ENCODE measurements at regions not wholly inside any gene's neighbourhood (a gene's known extent, or its start where the extent isn't known, plus 50 kb on each side); places are given as distances from the start of the nearest gene placed in this dataset.
A peak's percentile ranks its signal among the peaks of the same experiment; 100 is the strongest.

DNA sequence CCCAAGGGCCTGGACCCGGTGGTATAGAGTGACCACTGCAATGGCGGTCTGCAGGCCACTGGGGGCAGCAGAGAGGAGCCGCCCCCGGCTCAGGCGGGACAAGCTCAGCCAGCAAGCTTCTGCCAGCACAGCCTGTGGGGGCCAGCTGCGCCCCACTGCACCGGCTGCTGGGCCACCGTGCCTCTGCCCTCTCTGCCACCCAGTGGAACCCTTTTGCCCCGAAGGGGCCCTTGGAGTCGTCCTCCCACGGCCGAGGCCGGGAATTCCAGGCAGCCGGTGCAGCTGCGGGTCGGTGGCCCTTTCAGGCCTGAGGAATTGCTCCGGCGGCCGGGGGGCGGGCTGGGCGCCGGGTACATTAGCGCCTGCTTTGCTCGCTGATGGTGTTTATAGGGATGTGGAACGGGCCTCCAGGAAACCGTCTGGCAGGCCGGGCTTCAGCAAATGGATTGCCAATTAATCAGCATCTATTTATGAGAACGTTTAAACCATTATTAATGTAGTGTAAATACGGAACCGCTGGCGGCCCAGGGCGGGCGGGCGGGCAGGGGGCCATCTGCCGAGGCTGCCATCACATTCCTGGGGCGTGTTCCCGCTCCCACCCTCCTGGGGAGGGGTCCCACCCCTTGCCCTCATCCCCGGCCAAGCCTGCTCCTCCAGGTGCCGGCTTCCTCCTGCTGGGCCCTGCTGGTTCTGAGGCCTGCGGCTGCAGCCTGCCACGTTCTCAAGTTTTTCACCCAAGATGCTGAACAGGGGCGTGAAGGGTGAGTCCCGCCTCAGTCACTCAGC lies 127.4 kb downstream of the BARX1 start:
- DNase-seq: peak; percentile 37

DNA sequence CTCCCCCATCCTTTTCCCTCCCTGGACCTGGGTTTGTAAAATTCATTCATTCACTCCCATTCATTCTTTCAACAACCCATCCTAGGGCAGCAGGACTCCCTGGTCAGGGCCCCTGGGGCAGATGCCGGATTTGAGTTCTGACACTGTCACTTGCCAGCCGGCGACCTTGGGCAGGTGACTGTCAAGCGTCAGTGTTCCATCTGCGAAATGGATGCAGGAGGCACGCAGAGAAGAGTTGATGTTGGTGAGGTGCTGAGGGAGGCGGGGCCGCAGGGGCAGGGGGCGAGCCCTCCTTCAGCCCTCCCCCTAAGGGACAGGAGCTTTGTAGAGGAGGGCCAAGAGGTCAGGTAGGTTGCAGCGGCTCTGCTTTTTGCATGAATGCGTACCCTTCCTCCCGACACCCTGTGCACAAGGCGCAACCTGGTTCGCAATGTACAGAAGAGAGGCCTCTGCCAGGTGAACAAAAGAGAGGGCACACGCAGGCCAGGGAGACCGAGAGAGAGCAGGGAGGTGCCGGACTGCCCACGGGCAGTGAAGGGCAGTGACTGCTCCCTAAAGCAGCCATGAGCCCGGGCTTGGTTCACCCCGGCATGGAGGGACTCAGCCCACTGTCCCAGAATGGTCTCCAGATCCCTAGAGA lies 128.1 kb downstream of the BARX1 start:
- no peak for DNase-seq

DNA sequence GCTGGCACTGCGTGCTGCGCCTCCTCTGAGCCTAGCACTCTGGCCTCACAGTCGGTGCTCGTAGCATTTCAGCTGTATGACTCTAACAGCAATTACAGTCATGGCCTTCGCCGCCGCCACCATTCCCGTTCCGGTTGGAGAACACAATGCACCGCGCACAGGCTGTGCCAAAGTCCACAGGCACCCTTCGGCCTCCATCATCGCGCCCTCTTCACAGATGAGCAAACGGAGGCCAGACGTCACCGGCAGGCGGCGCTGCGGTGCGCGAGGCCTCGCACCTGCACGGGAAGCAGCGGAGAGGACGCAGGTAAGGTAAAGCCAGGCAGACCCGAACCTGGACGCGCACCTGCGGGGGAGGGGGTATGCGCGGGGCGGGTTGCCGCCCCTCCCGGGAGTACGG lies 128.9 kb downstream of the BARX1 start:
- peak; percentile 6 for DNase-seq

DNA sequence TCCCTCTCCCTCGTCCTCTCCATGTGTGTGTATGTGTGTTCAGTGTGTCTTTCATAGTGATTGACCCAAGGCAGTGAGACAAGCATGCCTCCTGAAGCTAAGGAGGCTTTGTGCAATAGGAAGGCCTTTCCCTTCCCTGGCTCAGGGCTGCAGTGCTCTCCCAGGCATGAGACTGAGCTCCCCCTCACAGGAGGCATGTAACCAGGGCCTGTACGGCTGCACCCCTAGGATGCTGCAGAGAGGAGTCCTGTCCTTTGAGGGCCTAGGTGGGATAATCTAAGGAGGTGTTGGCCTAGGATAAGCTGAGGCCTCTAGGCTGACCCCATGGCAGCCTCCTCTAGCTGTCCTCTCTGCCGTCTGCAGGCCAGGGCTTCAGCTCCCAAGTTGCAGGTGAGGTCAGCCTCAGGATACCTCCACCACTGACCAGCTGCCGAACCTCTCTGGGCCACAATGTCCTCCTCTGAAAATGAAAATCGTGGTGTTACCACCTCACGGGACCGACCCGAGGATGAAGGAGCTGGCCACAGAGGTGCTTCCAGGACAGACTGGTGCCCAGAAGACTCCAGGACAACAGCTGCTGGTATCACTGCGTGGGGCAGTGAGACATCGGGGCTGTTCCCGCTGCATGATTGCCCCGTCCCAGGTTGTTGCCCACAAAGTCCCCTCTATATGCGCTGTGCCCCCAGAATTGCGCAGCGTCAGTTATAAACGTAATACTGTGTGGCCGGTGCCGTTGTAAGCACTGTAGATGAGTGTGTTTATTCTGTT lies 129.6 kb downstream of the BARX1 start:
- no peak for DNase-seq

DNA sequence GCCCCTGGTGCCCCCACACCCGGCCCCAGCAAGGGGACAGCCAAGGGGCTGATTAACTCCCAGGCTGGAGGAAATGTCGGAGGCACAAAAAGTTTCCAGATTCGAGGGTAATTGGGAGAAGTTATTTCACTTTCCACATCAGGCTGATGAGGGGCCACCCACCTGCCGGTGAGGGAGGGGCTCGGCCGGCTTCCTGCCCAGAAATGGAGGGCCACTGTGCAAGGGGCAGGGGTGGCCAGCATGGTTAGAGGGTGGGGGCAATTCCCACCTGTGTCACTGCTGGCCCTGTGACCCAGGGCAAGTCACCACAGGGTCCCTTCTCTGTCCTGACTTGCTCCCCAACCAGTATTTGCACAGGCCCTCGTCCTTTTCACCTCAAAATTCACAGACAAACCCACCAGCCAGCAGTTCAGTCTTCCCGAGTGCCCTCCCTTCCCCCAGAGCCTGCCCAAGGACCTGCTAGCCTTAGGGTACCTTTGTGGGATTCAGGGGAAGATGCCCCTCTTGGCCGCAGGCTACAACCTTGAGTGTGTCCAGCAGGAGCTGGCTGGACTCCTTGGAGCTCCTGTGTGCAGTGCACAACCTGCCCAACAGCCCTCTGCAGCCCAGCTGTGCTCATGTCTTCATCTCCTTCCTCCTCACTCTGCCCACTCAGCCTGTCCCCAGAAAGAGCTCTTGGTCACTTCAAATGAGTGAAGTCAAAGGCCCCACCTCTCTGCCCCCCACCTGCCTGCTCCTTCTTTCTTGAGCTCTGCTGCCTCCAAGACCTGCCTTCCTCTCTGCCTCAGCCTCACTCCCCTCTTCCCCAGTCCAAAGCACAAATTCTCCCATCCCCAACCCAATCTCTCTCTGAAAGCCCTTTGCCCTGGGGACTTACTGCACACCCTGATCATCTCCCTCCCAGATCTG lies 130.5 kb downstream of the BARX1 start:
- no peak for DNase-seq

DNA sequence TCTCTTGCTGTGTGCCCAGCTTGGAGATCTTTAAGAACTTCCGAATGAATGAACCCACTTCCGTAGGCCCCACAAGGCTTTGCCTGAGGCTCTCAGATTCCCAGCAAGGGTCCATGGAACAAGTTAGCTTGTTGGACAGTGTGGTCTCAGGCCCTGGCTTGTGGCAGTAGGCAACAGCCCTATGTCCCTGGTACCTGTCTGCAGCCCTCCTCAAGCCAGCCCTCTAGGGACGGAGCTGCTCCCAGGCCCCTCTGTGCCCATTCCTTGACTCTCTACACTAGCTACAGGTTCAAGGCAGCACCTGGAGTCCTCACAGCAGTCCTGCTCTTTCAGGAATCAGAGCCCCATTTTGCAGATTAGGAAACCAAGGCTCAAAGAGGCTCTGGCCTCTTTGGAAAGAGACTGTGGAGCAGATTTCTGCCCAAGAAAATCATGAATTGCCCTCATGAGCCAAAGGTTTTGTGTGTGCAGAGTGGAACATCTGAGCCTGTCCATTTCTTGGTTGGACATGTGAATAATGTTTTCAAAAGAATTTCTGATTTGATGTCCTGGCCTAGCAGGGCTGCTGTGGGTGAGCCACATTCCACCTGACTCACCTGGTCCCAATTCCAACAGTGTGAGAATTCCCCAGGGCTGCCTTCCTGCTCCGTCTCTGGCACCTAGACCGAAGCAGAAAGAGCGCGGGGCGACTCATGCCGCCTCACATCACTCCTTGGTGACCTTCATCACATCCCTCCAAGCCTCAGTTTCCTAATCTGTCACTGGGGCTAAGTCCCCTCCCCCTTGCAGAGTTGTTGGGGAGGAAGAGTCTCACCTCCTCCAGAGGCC lies 131.7 kb downstream of the BARX1 start:
- DNase-seq: no peak

DNA sequence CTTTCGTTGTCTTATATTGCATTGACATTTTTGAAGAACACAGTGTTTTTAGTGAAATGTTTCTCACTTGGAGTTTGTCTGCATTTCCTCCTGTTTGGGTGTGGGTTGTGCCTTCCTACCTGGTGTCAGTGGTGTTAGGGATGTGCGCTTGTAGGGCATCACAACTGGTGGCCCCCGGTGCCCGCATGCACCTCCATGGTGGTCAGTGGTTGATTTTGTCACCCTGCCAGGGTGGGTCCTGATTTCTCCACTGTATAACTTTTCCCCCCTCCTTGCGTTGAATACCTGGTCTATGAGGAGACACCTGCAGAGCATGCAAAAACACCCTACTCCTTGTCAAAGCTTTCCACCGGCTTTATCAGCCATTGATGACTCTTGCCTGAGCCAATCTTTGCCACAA lies 132.9 kb downstream of the BARX1 start:
- no peak for DNase-seq

DNA sequence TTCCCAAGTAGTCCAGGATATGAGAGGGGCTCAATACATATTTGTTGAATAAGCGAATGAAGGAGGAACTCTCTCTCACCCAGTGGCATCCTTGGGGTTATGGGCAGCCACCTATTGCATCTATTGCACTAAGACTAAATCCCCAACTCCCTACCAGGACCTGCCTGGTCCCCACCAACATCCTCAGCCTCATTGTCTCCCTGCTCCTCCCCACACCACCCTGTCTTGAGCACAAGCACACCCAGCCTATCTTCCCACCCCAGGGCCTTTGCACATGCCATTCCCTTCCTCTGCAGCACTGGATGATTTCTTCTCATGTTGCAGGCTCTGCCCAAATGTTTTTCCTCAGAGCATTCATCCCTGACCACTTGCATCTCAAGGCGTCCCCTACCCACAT lies 133.8 kb downstream of the BARX1 start:
- DNase-seq: no peak

DNA sequence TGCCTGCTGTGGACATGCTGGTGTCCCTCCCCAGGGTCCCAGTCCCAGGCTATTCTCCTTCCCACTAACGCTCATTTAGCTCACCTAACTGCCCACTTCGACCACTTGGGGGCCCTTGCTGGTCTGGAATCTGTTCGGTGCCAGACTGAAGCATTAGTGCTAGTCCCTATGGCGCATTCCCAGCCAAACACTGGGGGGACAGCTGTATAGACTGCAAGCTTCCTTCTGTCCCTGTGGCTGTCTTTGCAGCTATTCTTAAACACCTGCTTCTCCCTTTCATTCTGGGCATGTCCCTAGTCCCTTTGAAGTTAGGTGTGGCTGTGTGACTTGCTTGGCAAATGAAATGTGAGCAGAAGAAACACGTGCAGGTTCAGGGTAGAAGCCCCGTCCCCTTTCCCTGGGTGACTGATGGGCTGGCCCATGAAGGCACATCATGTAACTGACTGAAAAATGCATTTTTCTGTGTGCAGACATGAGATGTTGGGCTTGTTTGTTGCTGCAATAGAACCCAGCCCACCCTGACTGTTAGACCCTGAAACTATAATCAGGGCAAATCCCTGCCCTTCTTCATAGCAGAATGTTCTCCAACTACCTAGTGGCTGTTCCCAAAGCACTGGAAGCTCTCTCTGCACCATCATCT lies 134.4 kb downstream of the BARX1 start:
- no peak for DNase-seq

DNA sequence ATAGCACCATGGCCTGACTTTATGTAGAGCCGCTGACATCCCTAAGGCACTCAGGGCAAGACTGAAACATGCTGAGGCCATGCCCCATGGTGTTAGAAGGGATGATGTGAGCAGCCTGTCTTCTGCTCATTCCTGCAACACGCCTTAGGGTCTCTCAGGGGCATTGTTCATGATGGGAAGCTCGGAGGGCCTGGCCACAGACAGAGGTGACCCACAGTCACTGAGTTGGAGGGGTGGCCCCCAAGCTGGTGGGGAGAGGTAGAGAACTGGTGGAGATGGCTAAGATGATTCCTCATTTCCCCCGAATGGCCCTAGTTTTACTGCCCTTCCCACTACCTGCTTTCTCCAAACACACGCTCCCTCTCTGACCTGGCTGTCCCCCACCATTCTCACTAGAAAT lies 135.2 kb downstream of the BARX1 start:
- DNase-seq: no peak

DNA sequence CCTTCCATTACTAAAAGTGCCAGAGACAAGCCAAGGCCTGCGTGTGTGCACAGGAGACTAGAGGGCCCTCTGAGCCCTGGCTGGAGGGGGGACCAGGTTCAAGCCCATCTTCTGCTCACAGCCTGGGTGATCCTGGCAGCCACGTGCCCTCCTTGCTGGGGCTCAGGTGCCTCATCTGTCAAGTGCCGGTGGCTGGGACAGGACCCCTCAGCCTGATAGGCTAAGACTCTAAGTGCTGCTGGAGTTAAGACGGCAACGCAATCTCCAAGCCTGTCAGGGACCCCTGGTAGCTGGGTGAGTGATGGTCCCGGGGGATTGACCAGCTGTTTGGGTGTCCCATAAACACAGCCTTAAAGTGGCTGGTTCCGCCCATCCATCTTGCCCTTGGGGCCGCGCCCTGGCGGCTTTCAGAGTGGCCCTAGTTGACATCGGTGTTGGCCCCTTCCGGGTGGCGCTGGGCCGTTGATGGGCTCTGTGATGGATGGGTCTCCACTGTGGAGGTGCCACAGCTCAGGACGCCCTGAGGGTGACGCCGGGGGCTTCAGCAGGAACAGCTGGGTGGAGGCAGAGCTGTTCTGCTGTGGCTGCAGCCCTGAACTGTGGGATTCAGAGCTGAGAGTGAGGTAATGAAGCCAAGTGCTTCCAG lies 136.2 kb downstream of the BARX1 start:
- DNase-seq: no peak

DNA sequence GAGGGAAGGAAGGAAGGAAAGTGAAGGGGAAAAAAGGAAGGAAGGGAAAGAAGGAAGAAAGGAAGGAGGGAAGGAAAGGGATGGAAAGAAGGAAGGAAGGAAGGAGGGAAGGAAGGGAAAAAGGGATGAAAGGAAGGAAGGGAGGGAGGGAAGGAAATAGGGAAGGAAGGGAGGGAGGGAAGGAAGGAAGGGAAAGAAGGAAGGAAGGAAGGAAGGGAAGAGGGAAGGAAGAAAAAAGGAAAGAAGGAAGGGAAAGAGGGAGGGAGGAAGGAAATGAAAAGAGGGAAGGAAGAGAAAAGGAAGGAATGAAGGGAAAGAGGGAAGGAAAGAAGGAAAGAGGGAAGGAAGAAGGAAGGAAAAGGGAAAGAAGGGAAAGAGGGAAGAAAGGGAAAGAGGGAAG lies 136.9 kb downstream of the BARX1 start:
- DNase-seq: no peak

DNA sequence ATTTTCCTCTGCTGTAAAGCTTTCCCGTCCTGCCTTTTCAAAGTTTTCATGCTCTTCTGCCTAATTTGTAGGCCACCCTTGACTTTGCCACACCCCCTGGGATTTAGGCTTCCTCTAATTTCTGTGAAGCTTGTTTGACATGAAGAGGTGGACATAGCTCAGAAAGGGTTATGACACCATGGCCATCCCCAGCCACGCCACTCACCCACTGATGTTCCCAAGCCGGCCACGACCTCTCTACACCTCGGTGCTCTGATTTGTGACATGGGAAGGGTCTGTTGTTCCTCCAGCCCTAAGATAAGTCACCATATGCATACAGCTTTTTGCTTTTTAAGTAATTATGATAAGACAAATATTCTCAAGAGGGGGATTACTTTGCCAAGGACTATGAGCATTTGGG lies 139.5 kb downstream of the BARX1 start:
- no peak for DNase-seq

DNA sequence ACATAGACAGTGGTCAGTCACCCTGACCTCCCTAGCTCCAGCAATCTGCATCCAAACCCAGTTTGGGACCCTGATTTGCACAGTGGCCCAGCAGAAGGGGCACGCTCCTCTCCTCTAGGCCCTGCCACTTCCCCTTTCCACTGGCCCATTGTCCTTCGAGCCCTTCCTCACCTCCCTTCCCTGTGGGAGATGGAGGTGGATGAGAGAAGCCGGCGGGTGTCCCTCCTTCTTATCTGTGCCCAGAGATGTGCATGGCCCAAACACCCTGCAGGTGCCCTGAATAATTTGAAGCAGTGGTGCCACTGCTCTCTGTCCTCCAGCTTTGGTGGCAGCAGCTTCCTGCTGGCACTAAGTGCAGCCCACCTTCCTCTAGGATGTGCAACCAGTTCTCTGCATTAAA lies 140.0 kb downstream of the BARX1 start:
- DNase-seq: no peak

DNA sequence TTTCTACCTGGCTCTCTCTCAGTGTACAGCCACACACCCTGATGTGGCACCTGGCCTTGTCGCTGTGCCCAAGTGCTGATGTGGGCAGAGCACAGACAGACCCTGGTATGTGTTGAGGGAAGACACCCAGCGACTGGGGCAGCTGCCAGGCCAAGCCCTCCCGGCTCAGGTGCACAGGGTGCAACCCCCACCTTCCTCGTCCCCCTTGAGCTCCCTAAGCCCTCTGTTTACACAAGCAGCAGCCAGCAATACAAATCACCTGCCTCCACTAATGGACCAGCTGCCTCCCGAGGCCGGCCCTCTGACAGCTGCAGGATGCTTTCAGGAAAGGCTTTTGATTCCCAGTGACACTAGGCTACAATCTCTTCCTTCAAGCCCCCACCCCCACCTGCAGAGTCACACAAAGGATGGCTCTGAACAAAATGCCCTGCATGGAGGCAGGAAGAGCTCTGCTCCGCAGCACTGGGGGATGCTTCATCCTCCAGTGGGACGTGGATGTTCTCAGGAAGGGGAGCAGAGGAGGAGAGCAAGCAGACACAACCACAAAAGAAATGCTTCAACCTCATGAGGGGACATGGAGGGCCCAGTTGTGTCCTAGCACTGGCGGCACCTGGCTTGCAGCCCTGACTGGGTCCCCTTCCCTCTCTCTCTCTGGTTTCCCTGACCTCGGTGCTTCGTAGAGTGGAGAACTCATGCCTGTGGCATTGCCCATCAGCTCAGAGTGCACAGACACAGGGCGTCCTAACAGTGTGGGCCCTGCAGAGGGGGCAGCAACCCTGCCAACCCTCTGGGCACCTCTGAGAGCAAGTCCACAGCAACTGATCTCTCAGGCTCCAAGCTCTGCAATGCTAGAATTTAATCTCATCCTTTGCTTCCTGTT lies 140.8 kb downstream of the BARX1 start:
- DNase-seq: no peak

DNA sequence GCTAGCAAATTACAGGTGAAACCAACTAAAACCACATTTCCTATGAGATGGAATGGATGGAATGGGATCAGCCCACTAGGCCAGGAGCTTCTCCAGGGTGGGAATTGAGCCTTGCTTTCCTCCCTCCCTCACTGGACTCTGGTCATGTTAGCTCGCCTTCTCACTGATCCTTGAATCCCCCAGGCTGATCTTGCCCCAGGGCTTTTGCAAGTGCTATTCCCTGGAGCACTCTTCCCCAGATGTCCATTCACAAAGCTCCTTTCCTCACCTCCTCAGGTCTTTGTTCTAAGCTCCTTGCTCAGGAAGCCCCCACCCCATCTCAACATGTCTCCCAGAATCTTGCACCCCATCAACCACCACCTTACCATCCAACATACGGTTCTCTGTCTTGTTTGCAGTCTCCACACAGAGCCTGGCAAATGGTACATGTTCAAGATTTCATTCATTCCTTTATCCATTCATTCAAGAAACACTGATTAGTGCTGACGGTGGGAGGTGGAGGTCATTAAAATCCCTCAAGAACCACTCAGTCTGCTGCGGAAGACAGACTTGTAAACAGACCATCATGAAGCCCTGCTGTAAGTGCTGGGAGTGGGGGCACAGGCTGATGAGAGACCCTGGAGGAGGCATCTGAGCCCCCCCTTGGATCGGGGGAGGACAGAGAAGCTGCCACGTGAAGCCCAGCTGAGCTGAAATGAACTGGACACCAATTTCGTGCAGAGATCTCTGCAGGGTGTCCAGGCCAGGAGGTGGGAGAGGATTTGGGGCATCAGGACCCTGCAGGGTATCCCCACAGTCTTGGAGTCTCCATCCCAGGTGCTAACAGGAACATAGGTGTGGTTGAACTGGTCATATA lies 141.7 kb downstream of the BARX1 start:
- DNase-seq: no peak

DNA sequence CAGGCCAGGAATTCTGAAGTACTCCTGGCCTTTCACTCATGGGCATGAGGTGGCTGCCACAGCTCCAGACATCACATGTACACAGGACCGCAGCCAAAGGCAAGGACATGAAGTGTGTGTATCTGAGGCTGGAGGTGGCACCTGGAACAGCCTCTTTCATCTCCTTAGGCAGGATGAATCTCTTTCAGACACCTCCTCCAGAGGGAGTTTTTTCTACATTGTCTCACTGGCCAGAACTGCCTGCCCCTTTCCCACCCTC lies 142.8 kb downstream of the BARX1 start:
- no peak for DNase-seq

DNA sequence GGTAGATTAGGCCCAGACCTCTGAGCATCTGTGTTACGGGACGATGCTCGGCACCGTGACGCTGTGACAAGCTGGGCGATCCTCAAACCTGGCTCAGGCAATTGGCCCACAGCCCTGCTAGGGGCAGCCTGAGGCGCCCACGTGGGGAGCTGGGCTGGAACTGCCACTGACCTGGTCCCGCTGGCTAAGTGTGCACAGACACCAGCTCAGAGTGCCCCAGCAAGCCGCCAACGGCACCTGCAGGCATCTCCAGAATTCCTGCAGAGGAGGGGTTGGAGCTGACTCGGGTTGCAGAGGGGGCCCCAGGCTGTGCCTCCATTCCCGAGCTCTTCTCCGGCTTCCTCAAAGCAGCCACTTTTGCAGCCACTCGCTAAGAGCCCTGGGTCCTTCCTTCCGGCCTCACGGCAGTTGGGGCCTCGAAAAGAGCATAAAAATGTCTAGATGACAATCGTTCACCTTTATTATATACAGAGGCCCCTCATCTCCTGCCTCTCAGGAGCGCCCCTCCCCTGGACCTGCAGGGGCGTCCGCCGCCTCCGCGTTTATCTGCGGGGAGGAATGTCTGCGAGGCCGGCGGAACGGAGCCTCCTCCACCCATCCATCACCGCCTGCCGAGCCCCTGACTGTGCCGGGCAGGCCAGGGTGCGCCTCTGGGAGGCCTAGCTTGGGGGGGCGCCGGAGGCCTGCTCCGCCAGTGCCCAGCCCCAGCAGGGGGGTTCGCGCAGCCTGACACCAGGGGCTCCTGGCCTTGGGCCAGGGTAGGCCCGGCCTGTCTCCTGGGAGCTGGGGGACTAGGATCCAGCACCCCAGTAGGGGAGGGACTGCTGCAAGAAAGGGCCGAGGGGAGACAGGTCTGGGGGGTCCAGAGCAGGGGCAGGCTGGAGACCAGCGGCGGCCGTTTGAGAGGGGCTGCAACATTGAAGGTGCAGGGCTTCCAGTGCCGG lies 144.9 kb downstream of the BARX1 start:
- no peak for DNase-seq
